Left lung (tissue), 4 donors: ENCODE measurements at regions not wholly inside any gene's neighbourhood (a gene's known extent, or its start where the extent isn't known, plus 50 kb on each side); places are given as distances from the start of the nearest gene placed in this dataset.

Experiments used
- ATAC-seq: fragments of 200-7000 bp; cut with Tn5 transposase; one replicate; pipeline ENCODE4 v1.9.1; 2020; ENCODE audit warnings: moderate library complexity
- DNase-seq, 4 donors: peaks; one replicate each; pipeline ENCODE4 v3.0.0-alpha.2; 2013 to 2020
- H3K27ac ChIP-seq, 2 donors: fragments of 200-600 bp; sonication (generic) in 1 of 2; one replicate each; pipeline versions ENCODE4 v1.5.0 to v1.8.0; 2020 to 2021
- H3K27me3 ChIP-seq, 2 donors: fragments of 200-600 bp; sonication (generic) in 1 of 2; one replicate each; pipeline versions ENCODE4 v1.5.0 to v1.8.0; 2020 to 2021
- H3K36me3 ChIP-seq, 2 donors: fragments of 200-600 bp; sonication (generic) in 1 of 2; one replicate each; pipeline versions ENCODE4 v1.5.0 to v1.8.0; 2020 to 2021
- H3K4me1 ChIP-seq, 2 donors: fragments of 200-600 bp; one replicate each; pipeline ENCODE4 v1.8.0; 2021
- H3K4me3 ChIP-seq, 2 donors: fragments of 200-600 bp; sonication (generic) in 1 of 2; one replicate each; pipeline versions ENCODE4 v1.5.0 to v1.8.0; 2020 to 2021; ENCODE audit warnings: mild to moderate bottlenecking in 1 of 2
- H3K9me3 ChIP-seq, 2 donors: fragments of 200-600 bp; sonication (generic) in 1 of 2; one replicate each; pipeline versions ENCODE4 v1.5.0 to v1.8.0; 2020 to 2021
- CTCF ChIP-seq, 2 donors: fragments of 200-600 bp; sonication (generic) in 1 of 2; IDR thresholded peaks; one replicate each; pipeline versions ENCODE4 v1.5.0 to v1.8.0; 2021; ENCODE audit warnings: antibody characterized with exemption in 2 of 2
- intact Hi-C, 2 donors: fragments of 100-400 bp; cut with DNase I; formaldehyde crosslinking; loops; one replicate each; pipeline versions ENCODE4 v1.11.2 to v1.14.2; 2022
- donor health status: DM: no; HTN: yes; CAD: no.
- donor health status: DM: no; HTN: no; CAD: no.

- Histone ChIP-seq H3K27ac (no peak overlapping the region), H3K4me3 (no peak overlapping the region), H3K4me1 (no peaks in the 10 kb centered on the region), H3K9me3 (peaks cover 0 to 6% of the 10 kb centered on the region in 2 donors), H3K36me3 (no peaks in the 10 kb centered on the region), H3K27me3 (no peaks in the 10 kb centered on the region)
- intact Hi-C loops = no loop called here
- TF ChIP-seq CTCF (IDR thresholded peaks at IDR 0.05) = no peak
- no peak for ATAC-seq
- no peak for DNase-seq
Observed at GRCh38 chr3:162863579-162863978, 1367.0 kb downstream of the OTOL1 start.

- Histone ChIP-seq H3K4me1 (no peaks in the 10 kb centered on the region), H3K27ac (no peak overlapping the region), H3K4me3 (no peak overlapping the region), H3K27me3 (no peaks in the 10 kb centered on the region), H3K36me3 (no peaks in the 10 kb centered on the region), H3K9me3 (peaks cover 0 to 7% of the 10 kb centered on the region in 2 donors)
- intact Hi-C loops = no loop called here
- TF ChIP-seq CTCF (IDR thresholded peaks at IDR 0.05) = no peak
- no peak for DNase-seq
- no peak for ATAC-seq
Observed at GRCh38 chr3:162865466-162865865, 1368.9 kb downstream of the OTOL1 start.

- H3K4me1 ChIP-seq = no peaks in the 10 kb centered on the region
- intact Hi-C loops = no loop called here
- no peak overlapping the region for H3K4me3 ChIP-seq
- no peaks in the 10 kb centered on the region for H3K9me3 ChIP-seq
- no peak for ATAC-seq
- no peaks in the 10 kb centered on the region for H3K36me3 ChIP-seq
- no peaks in the 10 kb centered on the region for H3K27me3 ChIP-seq
- no peak for DNase-seq
- no peak overlapping the region for H3K27ac ChIP-seq
- no peak for TF ChIP-seq CTCF (IDR thresholded peaks at IDR 0.05)
Observed at GRCh38 chr3:162879021-162879562, 1382.5 kb downstream of the OTOL1 start.

DNA sequence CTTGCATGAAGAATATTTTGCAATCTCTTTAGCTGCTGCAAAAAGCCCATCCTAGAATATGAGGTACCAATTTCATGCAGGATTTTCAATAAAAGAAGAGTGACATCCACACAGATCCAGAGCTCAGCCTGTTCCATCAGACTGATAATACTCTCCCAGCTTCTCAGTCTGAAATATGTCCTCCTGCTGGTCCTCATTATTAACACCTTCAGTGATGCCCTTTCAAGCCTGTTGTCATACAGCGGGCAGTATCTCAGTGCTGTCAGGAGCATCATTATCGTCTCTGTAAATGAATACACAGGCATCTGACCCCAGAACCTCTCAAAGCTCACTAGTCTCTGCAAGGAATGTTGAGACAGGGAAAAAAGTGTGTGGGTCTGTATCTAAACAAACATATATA, 1387.8 kb downstream of the OTOL1 start:
- intact Hi-C loops = no loop called here
- Histone ChIP-seq H3K4me1 (no peaks in the 10 kb centered on the region), H3K27me3 (no peaks in the 10 kb centered on the region), H3K4me3 (no peak overlapping the region), H3K9me3 (no peaks in the 10 kb centered on the region), H3K36me3 (no peaks in the 10 kb centered on the region), H3K27ac (no peak overlapping the region)
- no peak for DNase-seq
- no peak for ATAC-seq
- no peak for TF ChIP-seq CTCF (IDR thresholded peaks at IDR 0.05)

- DNase-seq (no peak), ATAC-seq (no peak)
- intact Hi-C loops = no loop called here
- H3K27me3 ChIP-seq = no peaks in the 10 kb centered on the region
- peaks cover 0 to 10% of the 10 kb centered on the region in 2 donors for H3K9me3 ChIP-seq
- TF ChIP-seq CTCF (IDR thresholded peaks at IDR 0.05) = no peak
- no peak overlapping the region for H3K27ac ChIP-seq
- H3K4me1 ChIP-seq = no peaks in the 10 kb centered on the region
- H3K4me3 ChIP-seq = no peak overlapping the region
- H3K36me3 ChIP-seq = no peaks in the 10 kb centered on the region
Observed at GRCh38 chr3:162892921-162893793, 1396.5 kb downstream of the OTOL1 start.
